CD14-positive monocyte (primary cell): ENCODE measurements at regions not wholly inside any gene's neighbourhood (a gene's known extent, or its start where the extent isn't known, plus 50 kb on each side); places are given as distances from the start of the nearest gene placed in this dataset.
"Not testable (repeated sequence)": the region's sequence is repeated elsewhere in the genome, so short reads cannot be mapped to it uniquely, and the experiment has no call there.

Experiments
- DNase-seq, 3 donors: peaks; one replicate each; pipeline ENCODE4 v3.0.0-alpha.2; 2011 to 2022
- H2AFZ ChIP-seq: 2 replicates; pipeline ENCODE4 v1.6.0; 2012; ENCODE audit warnings: mild to moderate bottlenecking, low read depth, low read length, inconsistent platforms; ENCODE audit not compliant: insufficient read depth, poor library complexity, severe bottlenecking
- H3K27ac ChIP-seq, 2 donors: 1 replicate in 1 of 2; 2 replicates in 1 of 2; pipeline ENCODE4 v1.5.1; 2012 to 2013; ENCODE audit warnings: low read length in 2 of 2, control low read depth in 1 of 2, inconsistent platforms in 1 of 2, low read depth in 1 of 2, mild to moderate bottlenecking in 1 of 2
- H3K27me3 ChIP-seq, 2 donors: one replicate each; pipeline versions ENCODE4 v1.6.0 to v1.6.1; 2011 to 2013; ENCODE audit warnings: low read length in 2 of 2; ENCODE audit not compliant: control insufficient read depth in 2 of 2, insufficient read depth in 2 of 2
- H3K36me3 ChIP-seq, 2 donors: replicated peaks in 1 of 2; 1 replicate in 1 of 2; 2 replicates in 1 of 2; pipeline versions ENCODE4 v1.5.1 to v1.6.1; 2012 to 2013; ENCODE audit warnings: low read length in 2 of 2, control low read depth in 1 of 2, inconsistent platforms in 1 of 2, mild to moderate bottlenecking in 1 of 2; ENCODE audit not compliant: insufficient read depth in 2 of 2, control insufficient read depth in 1 of 2
- H3K4me1 ChIP-seq, 2 donors: 1 replicate in 1 of 2; 2 replicates in 1 of 2; pipeline versions ENCODE4 v1.5.1 to v1.6.1; 2012 to 2013; ENCODE audit warnings: low read length in 2 of 2, control low read depth in 1 of 2, inconsistent platforms in 1 of 2, mild to moderate bottlenecking in 1 of 2, moderate library complexity in 1 of 2; ENCODE audit not compliant: insufficient read depth in 2 of 2, control insufficient read depth in 1 of 2
- H3K4me2 ChIP-seq: replicated peaks from 2 replicates; pipeline ENCODE3; 2012; ENCODE audit warnings: low read length, moderate library complexity, mild to moderate bottlenecking; ENCODE audit not compliant: poor library complexity, severe bottlenecking; ENCODE audit errors: extremely low read depth
- H3K4me3 ChIP-seq, 3 experiments: fragments of 200-600 bp in 1 of 3; sonication (generic) in 1 of 3; replicated peaks in 1 of 3; 1 replicate in 2 of 3; 2 replicates in 1 of 3; pipeline ENCODE4 v1.5.1; 2011 to 2013; ENCODE audit warnings: low read length in 3 of 3, mild to moderate bottlenecking in 3 of 3, control low read depth in 2 of 3, low read depth in 2 of 3, inconsistent platforms in 1 of 3, moderate library complexity in 1 of 3
- H3K79me2 ChIP-seq: 2 replicates; pipeline ENCODE4 v1.6.0; 2012; ENCODE audit warnings: mild to moderate bottlenecking, control low read depth, inconsistent platforms, low read length, moderate library complexity; ENCODE audit not compliant: insufficient read depth
- H3K9ac ChIP-seq: 2 replicates; pipeline ENCODE4 v1.6.0; 2017; ENCODE audit warnings: low read length, mild to moderate bottlenecking; ENCODE audit not compliant: insufficient read depth, poor library complexity, severe bottlenecking
- H3K9me3 ChIP-seq, 2 donors: replicated peaks in 1 of 2; 1 replicate in 1 of 2; 2 replicates in 1 of 2; pipeline versions ENCODE4 v1.5.1 to v1.6.1; 2012 to 2013; ENCODE audit warnings: low read length in 2 of 2, control low read depth in 1 of 2; ENCODE audit not compliant: control insufficient read depth in 1 of 2, insufficient read depth in 1 of 2
- H4K20me1 ChIP-seq: 2 replicates; pipeline ENCODE4 v1.6.0; 2012; ENCODE audit warnings: mild to moderate bottlenecking, low read length, control low read depth, moderate library complexity; ENCODE audit not compliant: insufficient read depth
- H3K27ac Mint-ChIP-seq, 7 donors: one replicate each; pipeline ENCODE4 v1.8.0; 2020; ENCODE audit warnings: mild to moderate bottlenecking in 7 of 7, mixed read lengths in 7 of 7, moderate library complexity in 6 of 7, inconsistent platforms in 2 of 7
- H3K27me3 Mint-ChIP-seq, 3 donors: one replicate each; pipeline ENCODE4 v1.8.0; 2021 to 2022; ENCODE audit warnings: low read depth in 3 of 3, mild to moderate bottlenecking in 3 of 3, mixed read lengths in 3 of 3, moderate library complexity in 3 of 3, inconsistent platforms in 1 of 3
- H3K36me3 Mint-ChIP-seq, 2 donors: one replicate each; pipeline ENCODE4 v1.8.0; 2020; ENCODE audit warnings: mixed read lengths in 2 of 2, inconsistent platforms in 1 of 2, mild to moderate bottlenecking in 1 of 2
- H3K4me1 Mint-ChIP-seq: one replicate; pipeline ENCODE4 v1.8.0; 2020; ENCODE audit warnings: mild to moderate bottlenecking, mixed read lengths
- H3K4me3 Mint-ChIP-seq, 2 donors: one replicate each; pipeline ENCODE4 v1.8.0; 2020; ENCODE audit warnings: mild to moderate bottlenecking in 2 of 2, mixed read lengths in 2 of 2, moderate library complexity in 1 of 2
- H3K9me3 Mint-ChIP-seq, 7 donors: one replicate each; pipeline ENCODE4 v1.8.0; 2020 to 2022; ENCODE audit warnings: mixed read lengths in 7 of 7, mild to moderate bottlenecking in 6 of 7, moderate library complexity in 6 of 7, inconsistent platforms in 2 of 7
- CTCF ChIP-seq: fragments of 200-600 bp; IDR thresholded peaks from one replicate; pipeline ENCODE4 v1.8.0; 2022; ENCODE audit warnings: antibody characterized with exemption, mild to moderate bottlenecking
- WGBS: methylation state at CpG from one replicate; pipeline ENCODE4 v1.1.5; 2013; ENCODE audit warnings: missing lambda C conversion rate; ENCODE audit not compliant: insufficient coverage; 5-methylcytosine and 5-hydroxymethylcytosine counted together
- intact Hi-C, 2 donors: fragments of 100-400 bp; cut with micrococcal nuclease; formaldehyde crosslinking; loops; one replicate each; pipeline versions ENCODE4 v1.15.0 to v1.15.1; 2023

- H3K9ac ChIP-seq, result no peak overlapping the region
- peaks cover 7% of the 10 kb centered on the region for H3K4me1 Mint-ChIP-seq
- H3K4me2 ChIP-seq, result no peak overlapping the region
- peaks cover 0 to 3% (median 2%) of the 10 kb centered on the region in 3 donors for H3K27me3 Mint-ChIP-seq
- no peak overlapping the region for H3K4me3 Mint-ChIP-seq
- peaks cover 5 to 6% of the 10 kb centered on the region in 2 donors for H3K4me1 ChIP-seq
- no peak overlapping the region for H3K27ac Mint-ChIP-seq
- 100% methylated on average over 1 of the region's 4 CpGs for WGBS
- H4K20me1 ChIP-seq, result no peaks in the 10 kb centered on the region
- no peaks in the 10 kb centered on the region for H3K36me3 ChIP-seq
- TF ChIP-seq CTCF, result no peak
- no peaks in the 10 kb centered on the region for H3K9me3 Mint-ChIP-seq
- no peaks in the 10 kb centered on the region for H3K27me3 ChIP-seq
- DNase-seq, result no peak
- no peak overlapping the region for H3K4me3 ChIP-seq
- no peak overlapping the region for H2AFZ ChIP-seq
- H3K9me3 ChIP-seq, result no peaks in the 10 kb centered on the region
- H3K79me2 ChIP-seq, result no peaks in the 10 kb centered on the region
- no peak overlapping the region for H3K27ac ChIP-seq
- no peaks in the 10 kb centered on the region for H3K36me3 Mint-ChIP-seq
- intact Hi-C loops, result no loop called here
Measured at GRCh38 chr12:85425926-85426325, 145.9 kb downstream of the ALX1 start.

GRCh38 chr12:85433148-85433547 is 153.1 kb downstream of the ALX1 start:
- H3K9me3 Mint-ChIP-seq, H3K27ac ChIP-seq, H3K36me3 ChIP-seq, H3K4me1 Mint-ChIP-seq, DNase-seq, H2AFZ ChIP-seq, H3K4me3 Mint-ChIP-seq, H3K4me1 ChIP-seq, H3K36me3 Mint-ChIP-seq, intact Hi-C loops, H3K27ac Mint-ChIP-seq, H4K20me1 ChIP-seq, H3K27me3 Mint-ChIP-seq, H3K27me3 ChIP-seq, H3K4me2 ChIP-seq, H3K4me3 ChIP-seq, H3K9ac ChIP-seq, H3K79me2 ChIP-seq, H3K9me3 ChIP-seq: not testable (repeated sequence)
